MCF 10A (cell line): ENCODE measurements at regions not wholly inside any gene's neighbourhood (a gene's known extent, or its start where the extent isn't known, plus 50 kb on each side); places are given as distances from the start of the nearest gene placed in this dataset.
"Not testable (repeated sequence)": the region's sequence is repeated elsewhere in the genome, so short reads cannot be mapped to it uniquely, and the experiment has no call there.

Source experiments
- BruUV-seq: library from RNA; stranded (reverse); fragments of 400-500 nt; replicated peaks from 2 replicates; lab custom pipeline; 2021; lab: Mats Ljungman, UMichigan
- CTCF ChIA-PET: fragments of 300-600 bp; sonication (Branson Sonifier 250); formaldehyde crosslinking; extraction: SDS; loops from one replicate; lab custom pipeline; 2021; ENCODE audit warnings: antibody characterized with exemption, inconsistent platforms; lab: Yijun Ruan, JAX
- POLR2A ChIA-PET: fragments of 300-600, 350-650 bp; sonication (Branson Sonifier 250); formaldehyde crosslinking; extraction: SDS; loops from one replicate; lab custom pipeline; 2020; ENCODE audit warnings: antibody characterized with exemption, inconsistent platforms; lab: Yijun Ruan, JAX
- DNase-seq: peaks from one replicate; pipeline ENCODE4 v3.0.0-alpha.2; 2018; ENCODE audit not compliant: unreplicated experiment
- H3K27ac Mint-ChIP-seq: one replicate; pipeline ENCODE4 v1.8.0; 2022; ENCODE audit warnings: mild to moderate bottlenecking, low read depth, mixed read lengths; ENCODE audit not compliant: unreplicated experiment
- H3K27me3 Mint-ChIP-seq: one replicate; pipeline ENCODE4 v1.8.0; 2022; ENCODE audit warnings: mixed read lengths; ENCODE audit not compliant: insufficient read depth, unreplicated experiment
- H3K36me3 Mint-ChIP-seq: one replicate; pipeline ENCODE4 v1.8.0; 2022; ENCODE audit warnings: mild to moderate bottlenecking, moderate library complexity, mixed read lengths; ENCODE audit not compliant: insufficient read depth, unreplicated experiment
- H3K4me1 Mint-ChIP-seq: one replicate; pipeline ENCODE4 v1.8.0; 2022; ENCODE audit warnings: mixed read lengths; ENCODE audit not compliant: insufficient read depth, unreplicated experiment
- H3K4me3 Mint-ChIP-seq: one replicate; pipeline ENCODE4 v1.8.0; 2022; ENCODE audit warnings: mild to moderate bottlenecking, moderate library complexity, mixed read lengths; ENCODE audit not compliant: unreplicated experiment
- H3K9me3 Mint-ChIP-seq: one replicate; pipeline ENCODE4 v1.8.0; 2022; ENCODE audit warnings: mixed read lengths; ENCODE audit not compliant: unreplicated experiment
- CTCF ChIP-seq: fragments of 200-600 bp; IDR thresholded peaks from one replicate; pipeline ENCODE4 v1.8.0; 2022; ENCODE audit warnings: antibody characterized with exemption, mild to moderate bottlenecking; ENCODE audit not compliant: unreplicated experiment
- intact Hi-C: fragments of 100-400 bp; cut with micrococcal nuclease; formaldehyde crosslinking; loops from 2 replicates; pipeline ENCODE4 v1.14.1; 2022

GRCh38 chr3:191680989-191681597 is 220.1 kb downstream of the PYDC2 start:
- H3K9me3 Mint-ChIP-seq, result no peaks in the 10 kb centered on the region
- intact Hi-C loops, result no loop called here
- H3K36me3 Mint-ChIP-seq, result no peaks in the 10 kb centered on the region
- no peak overlapping the region for H3K27ac Mint-ChIP-seq
- BruUV-seq, result no TSS peak
- DNase-seq, result no peak
- TF ChIP-seq CTCF, result no peak
- CTCF ChIA-PET, result no interaction called here
- H3K4me1 Mint-ChIP-seq, result no peaks in the 10 kb centered on the region
- H3K27me3 Mint-ChIP-seq, result no peaks in the 10 kb centered on the region
- H3K4me3 Mint-ChIP-seq, result no peak overlapping the region
- POLR2A ChIA-PET, result no interaction called here

GRCh38 chr3:191682961-191683360 is 222.0 kb downstream of the PYDC2 start:
- no peaks in the 10 kb centered on the region for H3K4me1 Mint-ChIP-seq
- ChIA-PET CTCF (no interaction called here), POLR2A (no interaction called here)
- no peaks in the 10 kb centered on the region for H3K27me3 Mint-ChIP-seq
- H3K4me3 Mint-ChIP-seq, result no peak overlapping the region
- H3K36me3 Mint-ChIP-seq, result no peaks in the 10 kb centered on the region
- H3K9me3 Mint-ChIP-seq, result no peaks in the 10 kb centered on the region
- no TSS peak for BruUV-seq
- no peak for TF ChIP-seq CTCF
- no peak for DNase-seq
- intact Hi-C loops, result no loop called here
- H3K27ac Mint-ChIP-seq, result no peak overlapping the region

GRCh38 chr3:191686626-191687025 is 225.7 kb downstream of the PYDC2 start:
- no peaks in the 10 kb centered on the region for H3K4me1 Mint-ChIP-seq
- ChIA-PET CTCF (no interaction called here), POLR2A (no interaction called here)
- no peak overlapping the region for H3K27ac Mint-ChIP-seq
- no TSS peak for BruUV-seq
- no peaks in the 10 kb centered on the region for H3K9me3 Mint-ChIP-seq
- intact Hi-C loops, result no loop called here
- no peak overlapping the region for H3K4me3 Mint-ChIP-seq
- H3K36me3 Mint-ChIP-seq, result no peaks in the 10 kb centered on the region
- DNase-seq, result no peak
- TF ChIP-seq CTCF, result no peak
- H3K27me3 Mint-ChIP-seq, result no peaks in the 10 kb centered on the region

- Mint-ChIP-seq H3K27me3 (no peaks in the 10 kb centered on the region), H3K27ac (no peak overlapping the region), H3K36me3 (no peaks in the 10 kb centered on the region), H3K4me1 (no peaks in the 10 kb centered on the region), H3K9me3 (no peaks in the 10 kb centered on the region), H3K4me3 (no peak overlapping the region)
- ChIA-PET POLR2A (interaction anchor here (1.2 kb wide), 1 partner anchor 10 kb away, joined by 4 read pairs; no protein-coding TSS in a partner anchor), CTCF (interaction anchor here (0.6 kb wide), 1 partner anchor 238 kb away, joined by 3 read pairs; no protein-coding TSS in a partner anchor)
- TF ChIP-seq CTCF, result no peak
- BruUV-seq, result no TSS peak
- intact Hi-C loops, result no loop called here
- DNase-seq, result no peak
Observed at GRCh38 chr3:191688756-191689433, 227.9 kb downstream of the PYDC2 start.

GRCh38 chr3:191691184-191691583 is 230.2 kb downstream of the PYDC2 start:
- DNase-seq, H3K27me3 Mint-ChIP-seq, H3K9me3 Mint-ChIP-seq, H3K4me3 Mint-ChIP-seq, intact Hi-C loops, H3K4me1 Mint-ChIP-seq, BruUV-seq, H3K36me3 Mint-ChIP-seq, H3K27ac Mint-ChIP-seq, CTCF ChIA-PET, POLR2A ChIA-PET: not testable (repeated sequence)
